Dermis microvascular lymphatic vessel endothelial cell (primary cell): ENCODE measurements at regions not wholly inside any gene's neighbourhood (a gene's known extent, or its start where the extent isn't known, plus 50 kb on each side); places are given as distances from the start of the nearest gene placed in this dataset.
A peak's percentile ranks its signal among the peaks of the same experiment; 100 is the strongest.
"Not testable (repeated sequence)": the region's sequence is repeated elsewhere in the genome, so short reads cannot be mapped to it uniquely, and the experiment has no call there.

Experiments
- DNase-seq, 2 donors: peaks; one replicate each; pipeline versions ENCODE4 v3.0.0 to v3.0.0-alpha.2; 2010; ENCODE audit warnings: low read depth in 2 of 2

DNA sequence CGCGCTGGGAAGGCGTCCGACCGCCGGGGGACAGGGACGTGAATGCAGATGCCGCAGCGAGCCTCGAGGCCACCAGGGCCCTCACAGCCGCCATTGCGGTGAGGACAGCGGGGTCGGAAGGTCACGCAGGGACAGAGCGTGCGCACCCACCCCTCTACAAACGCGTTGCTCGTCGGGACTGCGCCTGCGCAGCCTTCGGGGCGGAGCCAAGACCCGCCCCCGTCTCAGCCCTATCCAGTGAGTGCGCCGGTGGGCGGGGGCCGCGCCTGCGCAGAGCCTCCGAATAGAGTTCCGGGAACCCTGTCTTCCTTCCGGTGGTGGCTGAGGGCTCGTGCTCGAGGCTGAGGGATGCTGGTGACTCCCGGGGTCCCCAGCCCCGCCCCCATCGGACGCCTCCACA, 5393.1 kb upstream of the TPTE start:
- peak in 1 of 2 donors; percentile 79 for DNase-seq

DNA sequence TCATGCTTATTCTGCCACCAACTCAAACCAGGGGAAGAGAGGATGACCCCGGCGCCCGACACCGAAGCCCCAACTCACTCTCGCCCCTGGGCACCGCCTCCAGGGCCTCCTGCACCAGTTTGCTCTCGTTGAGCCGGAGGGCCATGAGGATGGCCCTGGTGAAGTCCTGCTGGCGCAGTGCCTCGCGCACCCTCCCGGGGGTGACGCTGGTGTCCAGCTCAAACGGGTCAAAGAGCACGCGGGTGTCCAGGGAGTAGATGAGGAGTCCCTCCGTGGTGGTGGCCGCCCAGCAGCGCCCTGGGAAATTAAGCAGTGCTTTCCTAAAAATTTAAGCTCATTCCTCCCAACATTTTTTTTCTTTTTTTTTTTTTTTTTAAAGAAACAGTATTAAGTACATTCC, 5387.6 kb upstream of the TPTE start:
- not testable (repeated sequence) for DNase-seq

GRCh38 chr21:5136406-5136805, 5385.0 kb upstream of the TPTE start:
- not testable (repeated sequence) for DNase-seq

DNA sequence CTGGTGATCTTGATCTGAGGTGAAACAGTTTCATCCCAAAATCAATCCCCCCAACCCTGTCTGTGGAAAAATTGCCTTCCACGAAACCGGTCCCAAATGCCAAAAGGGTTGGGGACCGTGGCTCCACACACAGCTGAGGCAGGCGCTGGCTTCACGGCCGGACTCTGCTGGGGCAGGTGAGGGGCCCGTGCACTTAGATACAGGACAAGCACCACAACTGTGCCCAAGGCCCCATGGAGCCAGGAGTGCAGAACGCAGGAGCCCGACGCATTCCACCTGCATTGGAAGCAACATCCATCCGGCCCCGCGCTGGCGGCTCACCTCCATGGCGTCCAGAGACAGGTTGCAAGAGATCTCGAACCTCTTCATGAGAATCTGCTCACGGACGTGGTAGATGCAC, 5384.4 kb upstream of the TPTE start:
- DNase-seq: not testable (repeated sequence)

DNA sequence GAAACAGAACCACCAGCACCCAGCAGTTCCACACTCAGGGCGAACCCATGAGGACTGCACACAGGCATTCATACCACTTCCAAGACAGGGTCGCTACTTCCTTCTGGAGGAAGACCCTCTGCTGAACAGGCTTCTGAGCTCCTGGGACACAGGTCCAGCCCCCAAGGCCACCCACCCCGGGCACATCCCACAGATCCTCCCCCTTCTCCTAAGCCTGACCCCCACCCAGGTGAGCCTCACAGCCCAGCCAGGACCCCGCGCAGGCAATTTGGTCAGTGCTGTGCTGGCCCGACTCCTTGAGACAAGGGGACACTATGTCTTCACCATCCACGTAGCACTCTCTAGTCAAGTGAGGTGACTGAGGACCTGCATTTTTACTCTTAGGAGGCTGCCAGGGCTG, 5382.7 kb upstream of the TPTE start:
- DNase-seq: not testable (repeated sequence)

DNA sequence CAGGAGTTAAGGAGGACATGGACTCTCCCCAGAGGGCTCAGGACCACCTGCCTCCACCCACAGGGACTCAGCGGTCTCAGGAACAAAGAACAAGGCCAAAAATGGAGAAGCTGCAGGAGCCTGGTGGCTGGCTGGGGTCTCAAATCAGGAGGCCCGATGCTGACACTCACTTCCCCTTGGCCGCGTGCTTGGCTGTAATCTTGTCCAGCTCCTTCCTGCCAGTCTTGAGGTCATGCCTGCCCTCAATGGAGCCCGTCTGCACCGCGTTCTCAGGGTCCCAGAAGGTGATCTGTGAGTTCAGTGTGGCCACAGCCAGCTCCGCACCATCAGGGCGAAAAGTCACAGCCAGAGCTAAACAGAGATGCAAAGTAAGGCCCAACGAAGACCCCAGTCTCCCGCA, 5381.9 kb upstream of the TPTE start:
- not testable (repeated sequence) for DNase-seq

DNA sequence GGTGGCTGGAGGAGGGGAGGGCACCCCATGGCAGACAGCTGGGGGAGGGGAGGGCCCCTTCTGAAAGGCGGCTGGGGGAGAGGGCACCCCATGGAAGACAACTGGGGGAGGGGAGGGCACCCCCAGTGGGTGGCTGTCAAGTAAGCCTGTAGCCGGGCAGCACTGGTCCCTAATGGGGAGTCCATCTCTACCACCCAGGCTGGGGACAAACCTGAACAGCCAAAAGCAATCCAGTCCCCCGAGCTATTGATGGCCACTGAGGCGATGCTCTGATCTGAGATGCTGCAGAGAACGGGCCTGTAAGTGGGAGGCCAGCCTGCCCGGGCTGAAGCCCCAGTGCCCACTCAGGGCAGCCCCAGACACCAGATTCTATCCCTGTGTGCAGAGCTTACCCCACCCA, 5378.4 kb upstream of the TPTE start:
- DNase-seq: not testable (repeated sequence)

DNA sequence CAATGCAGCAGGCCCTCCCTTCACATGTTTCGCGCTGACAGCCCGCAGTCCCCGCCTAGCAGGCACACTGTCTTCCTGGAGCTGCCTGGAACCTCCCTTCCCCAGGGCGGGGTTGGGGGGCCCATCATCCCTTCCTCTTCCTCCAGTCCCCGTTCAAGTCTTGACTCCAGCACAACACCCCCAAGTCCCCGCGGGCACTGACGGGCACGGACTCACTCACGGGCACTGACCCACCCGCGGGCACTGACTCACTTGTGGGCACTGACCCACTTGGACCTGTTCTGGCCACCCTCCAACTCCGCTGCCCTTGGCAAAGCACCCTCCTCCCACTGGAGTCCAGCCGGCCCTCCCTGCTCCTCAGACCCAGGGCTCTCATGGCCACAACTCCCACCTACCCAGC, 5376.7 kb upstream of the TPTE start:
- not testable (repeated sequence) for DNase-seq

DNA sequence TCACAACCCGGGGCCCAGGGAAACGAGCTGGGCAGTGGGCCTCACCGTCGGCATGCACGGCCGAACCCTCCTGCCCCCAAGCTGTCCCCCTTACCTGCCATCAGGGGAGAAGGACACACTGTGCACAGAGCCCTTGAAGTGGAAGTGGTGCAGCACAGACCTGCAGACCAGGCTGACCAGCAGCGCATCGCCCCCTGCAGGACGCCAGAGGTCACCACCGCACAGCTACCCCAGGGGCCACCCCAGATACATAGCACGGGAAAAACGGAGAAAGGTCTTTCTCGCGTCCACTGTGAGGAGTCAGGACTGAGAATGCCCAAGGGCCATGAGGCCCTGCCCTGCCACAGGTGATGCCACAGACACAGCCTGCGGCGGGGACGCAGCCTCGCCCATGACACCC, 5373.7 kb upstream of the TPTE start:
- DNase-seq: not testable (repeated sequence)

GRCh38 chr21:5149222-5149621, 5372.2 kb upstream of the TPTE start:
- DNase-seq: not testable (repeated sequence)

DNA sequence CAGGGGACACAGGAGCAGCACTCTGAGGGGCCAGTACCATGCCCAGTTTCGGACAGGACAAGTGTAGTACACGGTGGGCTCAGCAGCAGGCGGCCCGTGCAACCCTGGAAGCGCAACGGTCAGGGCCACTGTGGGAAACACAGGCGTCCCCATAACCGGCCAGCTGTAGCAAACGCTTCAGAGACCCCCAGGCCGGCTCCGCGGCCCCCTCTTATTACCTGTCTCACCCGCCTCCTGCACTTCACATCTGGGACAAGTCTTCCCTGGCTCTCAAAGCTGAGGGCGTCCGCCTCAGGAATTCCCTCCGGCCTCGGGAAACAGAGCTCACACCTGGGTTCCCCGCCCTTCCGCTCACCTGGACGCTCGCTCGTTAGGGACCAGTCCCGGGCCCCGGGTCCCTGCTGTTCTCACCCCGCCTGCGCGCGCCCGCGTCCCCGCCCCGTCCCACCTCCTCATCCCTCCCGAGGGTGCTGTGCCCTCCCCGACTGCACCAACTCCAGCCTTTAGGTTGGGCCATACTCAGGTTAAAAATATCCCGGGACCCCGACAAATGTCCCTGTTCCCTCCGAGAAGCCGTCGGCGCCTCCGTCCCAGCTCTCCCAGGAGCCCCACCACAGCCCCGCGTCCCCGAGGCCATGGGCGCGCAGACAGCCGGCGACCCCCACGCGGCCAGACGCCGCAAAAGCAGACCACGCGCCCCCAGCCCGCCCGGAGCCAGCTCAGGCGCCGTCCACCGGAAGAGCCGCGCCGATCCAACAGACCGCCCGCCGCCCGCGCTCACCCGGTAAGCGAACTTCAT, 5367.3 kb upstream of the TPTE start:
- DNase-seq: not testable (repeated sequence)

GRCh38 chr21:5154641-5154982, 5366.8 kb upstream of the TPTE start:
- peak; percentile 52 to 86 for DNase-seq

- not testable (repeated sequence) for DNase-seq
Measured at GRCh38 chr21:5162693-5163574, 5358.4 kb upstream of the TPTE start.

- not testable (repeated sequence) for DNase-seq
Measured at GRCh38 chr21:5165829-5166228, 5355.6 kb upstream of the TPTE start.
